Cardiac fibroblast (primary cell): ENCODE measurements at regions not wholly inside any gene's neighbourhood (a gene's known extent, or its start where the extent isn't known, plus 50 kb on each side); places are given as distances from the start of the nearest gene placed in this dataset.
A peak's percentile ranks its signal among the peaks of the same experiment; 100 is the strongest.

Source experiments
- DNase-seq, 2 donors: peaks; one replicate each; pipeline versions ENCODE4 v3.0.0 to v3.0.0-alpha.2; 2010; ENCODE audit warnings: low read depth in 2 of 2
- H3K4me3 ChIP-seq, 2 donors: replicated peaks in 1 of 2; 1 replicate in 1 of 2; 2 replicates in 1 of 2; pipeline ENCODE4 v1.5.1; 2011; ENCODE audit warnings: low read depth in 2 of 2, low read length in 2 of 2, mild to moderate bottlenecking in 2 of 2, moderate library complexity in 1 of 2
- TF ChIP-seq, protein P1 (sequence below): IDR thresholded peaks from one replicate; pipeline ENCODE4 v1.5.1; 2011; ENCODE audit warnings: low read depth, mild to moderate bottlenecking, low read length, inconsistent platforms

GRCh38 chr20:10910535-10911178 lies 236.9 kb upstream of the JAG1 start:
- DNase-seq = peak; percentile 61 to 76
- TF ChIP-seq, protein P1, sequence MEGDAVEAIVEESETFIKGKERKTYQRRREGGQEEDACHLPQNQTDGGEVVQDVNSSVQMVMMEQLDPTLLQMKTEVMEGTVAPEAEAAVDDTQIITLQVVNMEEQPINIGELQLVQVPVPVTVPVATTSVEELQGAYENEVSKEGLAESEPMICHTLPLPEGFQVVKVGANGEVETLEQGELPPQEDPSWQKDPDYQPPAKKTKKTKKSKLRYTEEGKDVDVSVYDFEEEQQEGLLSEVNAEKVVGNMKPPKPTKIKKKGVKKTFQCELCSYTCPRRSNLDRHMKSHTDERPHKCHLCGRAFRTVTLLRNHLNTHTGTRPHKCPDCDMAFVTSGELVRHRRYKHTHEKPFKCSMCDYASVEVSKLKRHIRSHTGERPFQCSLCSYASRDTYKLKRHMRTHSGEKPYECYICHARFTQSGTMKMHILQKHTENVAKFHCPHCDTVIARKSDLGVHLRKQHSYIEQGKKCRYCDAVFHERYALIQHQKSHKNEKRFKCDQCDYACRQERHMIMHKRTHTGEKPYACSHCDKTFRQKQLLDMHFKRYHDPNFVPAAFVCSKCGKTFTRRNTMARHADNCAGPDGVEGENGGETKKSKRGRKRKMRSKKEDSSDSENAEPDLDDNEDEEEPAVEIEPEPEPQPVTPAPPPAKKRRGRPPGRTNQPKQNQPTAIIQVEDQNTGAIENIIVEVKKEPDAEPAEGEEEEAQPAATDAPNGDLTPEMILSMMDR = peak; percentile 40
- H3K4me3 ChIP-seq = no peak overlapping the region

GRCh38 chr20:10911298-10911697 lies 237.5 kb upstream of the JAG1 start:
- no peak for DNase-seq
- TF ChIP-seq, protein P1 = no peak
- no peak overlapping the region for H3K4me3 ChIP-seq

GRCh38 chr20:10915815-10916214 lies 242.0 kb upstream of the JAG1 start:
- TF ChIP-seq, protein P1 = no peak
- H3K4me3 ChIP-seq = no peak overlapping the region
- DNase-seq = no peak

GRCh38 chr20:10916312-10916711 lies 242.5 kb upstream of the JAG1 start:
- TF ChIP-seq, protein P1 = no peak
- DNase-seq = no peak
- no peak overlapping the region for H3K4me3 ChIP-seq

- TF ChIP-seq, protein P1 = no peak
- no peak for DNase-seq
- H3K4me3 ChIP-seq = no peak overlapping the region
Measured at GRCh38 chr20:10917826-10918225, 244.0 kb upstream of the JAG1 start.

GRCh38 chr20:10919396-10920140 lies 245.8 kb upstream of the JAG1 start:
- TF ChIP-seq, protein P1 = no peak
- H3K4me3 ChIP-seq = no peak overlapping the region
- peak; percentile 36 to 87 for DNase-seq
